Right cardiac atrium (tissue), 5 donors: ENCODE measurements at regions not wholly inside any gene's neighbourhood (a gene's known extent, or its start where the extent isn't known, plus 50 kb on each side); places are given as distances from the start of the nearest gene placed in this dataset.

ENCODE experiments used
- ATAC-seq, 2 donors: fragments of 200-7000 bp; cut with Tn5 transposase; one replicate each; pipeline versions ENCODE4 v1.8.0 to v1.9.1; 2020; ENCODE audit warnings: moderate library complexity in 2 of 2, mild to moderate bottlenecking in 1 of 2
- DNase-seq, 3 donors: peaks; one replicate each; pipeline ENCODE4 v3.0.0-alpha.2; 2020
- H3K27ac ChIP-seq: one replicate; pipeline ENCODE4 v1.5.1; 2013; ENCODE audit warnings: mild to moderate bottlenecking, low read length, control low read depth, moderate library complexity
- H3K27me3 ChIP-seq: one replicate; pipeline ENCODE4 v1.6.1; 2013; ENCODE audit not compliant: control insufficient read depth, insufficient read depth
- H3K4me1 ChIP-seq: one replicate; pipeline ENCODE4 v1.6.1; 2013; ENCODE audit warnings: low read length; ENCODE audit not compliant: control insufficient read depth, insufficient read depth
- H3K4me3 ChIP-seq: one replicate; pipeline ENCODE4 v1.5.1; 2013; ENCODE audit warnings: low read length, control low read depth
- H3K9me3 ChIP-seq: one replicate; pipeline ENCODE4 v1.6.1; 2013; ENCODE audit warnings: low read length; ENCODE audit not compliant: control insufficient read depth
- WGBS: extraction: QIAGEN DNeasy Blood & Tissue Kit; methylation state at CpG from one replicate; pipeline ENCODE4 v1.1.7; 2013; 5-methylcytosine and 5-hydroxymethylcytosine counted together
- intact Hi-C, 4 donors: fragments of 100-400 bp; cut with DNase I; formaldehyde crosslinking; loops; one replicate each; pipeline versions ENCODE4 v1.11.0 to v1.14.0; 2022 to 2023
- donor health status: healthy with polysubstance abuse.
- donor health status: DM: no; HTN: yes; CAD: no.
- donor health status: DM: no; HTN: no; CAD: no.
- donor health status: DM: no; HTN: yes; CAD: no; lungs with severe emphysema.
- donor health status: DM: yes; HTN: yes; CAD: no.

DNA sequence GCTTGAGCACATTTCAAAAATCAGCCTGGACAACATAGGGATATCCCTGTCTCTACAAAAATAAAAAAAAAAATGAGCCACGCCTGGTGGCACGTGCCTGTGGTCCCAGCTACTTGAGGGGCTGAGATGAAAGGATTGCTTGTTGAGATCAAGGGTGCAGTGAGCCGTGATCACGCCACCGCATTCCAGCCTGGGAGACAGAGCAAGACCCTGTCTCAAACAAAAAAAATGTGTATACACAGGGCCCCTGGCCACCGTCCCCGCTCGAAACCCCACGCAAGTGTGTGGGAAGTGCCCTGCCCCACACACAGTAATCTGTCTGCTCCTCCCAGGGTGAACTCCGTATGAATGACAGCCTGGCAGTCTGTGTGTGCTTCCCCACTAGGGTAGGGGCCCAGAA is 93.0 kb upstream of the RPL38 start:
- H3K9me3 ChIP-seq, result no peaks in the 10 kb centered on the region
- no peak overlapping the region for H3K27ac ChIP-seq
- H3K4me3 ChIP-seq, result no peak overlapping the region
- WGBS, result 29% methylated on average over 10 of the region's 10 CpGs
- H3K4me1 ChIP-seq, result no peaks in the 10 kb centered on the region
- no peaks in the 10 kb centered on the region for H3K27me3 ChIP-seq
- ATAC-seq, result no peak
- intact Hi-C loops, result no loop called here
- DNase-seq, result no peak

DNA sequence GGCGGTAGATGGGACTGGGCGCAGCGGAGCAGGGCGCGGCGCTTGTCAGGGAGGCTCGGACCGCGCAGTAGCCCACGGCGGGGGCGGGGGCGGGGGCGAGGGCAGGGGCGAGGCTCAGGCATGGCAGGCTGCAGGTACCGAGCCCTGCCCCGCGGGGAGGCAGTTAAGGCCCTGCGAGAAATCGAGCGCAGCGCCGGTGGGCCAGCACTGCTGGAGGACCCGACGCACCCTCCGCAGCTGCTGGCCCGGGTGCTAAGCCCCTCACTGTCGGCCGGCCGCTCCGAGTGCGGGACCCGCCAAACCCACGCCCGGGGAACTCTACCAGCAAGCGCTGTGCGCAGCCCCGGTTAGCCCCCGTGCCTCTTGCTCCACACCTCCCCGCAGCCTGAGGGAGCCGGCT is 90.2 kb upstream of the RPL38 start:
- WGBS, result 95% methylated on average over 41 of the region's 41 CpGs
- no peak for ATAC-seq
- Histone ChIP-seq H3K9me3 (no peaks in the 10 kb centered on the region), H3K27ac (no peak overlapping the region), H3K4me3 (no peak overlapping the region), H3K4me1 (no peaks in the 10 kb centered on the region), H3K27me3 (no peaks in the 10 kb centered on the region)
- intact Hi-C loops, result no loop called here
- no peak for DNase-seq

DNA sequence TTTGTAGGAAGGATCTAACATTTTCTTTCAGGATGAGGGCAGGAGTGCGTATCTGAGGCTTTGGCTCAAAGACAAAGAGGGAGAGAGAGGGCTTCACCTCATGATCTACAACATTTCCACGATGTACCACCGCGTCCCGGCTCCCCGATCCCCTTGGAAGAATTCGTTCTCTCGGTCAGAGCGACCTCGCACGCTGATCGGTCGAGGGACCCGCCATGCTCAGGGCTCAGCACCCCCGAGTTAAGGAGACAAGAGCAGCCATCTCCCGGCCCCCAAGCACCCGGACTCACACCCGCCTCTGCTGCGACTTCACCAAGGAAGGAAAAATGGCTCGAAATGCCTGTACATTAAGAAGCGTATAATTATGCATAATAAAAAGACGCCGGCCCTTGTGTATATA is 89.5 kb upstream of the RPL38 start:
- no peak overlapping the region for H3K27ac ChIP-seq
- H3K9me3 ChIP-seq, result no peaks in the 10 kb centered on the region
- no peak for ATAC-seq
- H3K27me3 ChIP-seq, result no peaks in the 10 kb centered on the region
- intact Hi-C loops, result no loop called here
- WGBS, result 84% methylated on average over 23 of the region's 23 CpGs
- no peak overlapping the region for H3K4me3 ChIP-seq
- H3K4me1 ChIP-seq, result no peaks in the 10 kb centered on the region
- no peak for DNase-seq

DNA sequence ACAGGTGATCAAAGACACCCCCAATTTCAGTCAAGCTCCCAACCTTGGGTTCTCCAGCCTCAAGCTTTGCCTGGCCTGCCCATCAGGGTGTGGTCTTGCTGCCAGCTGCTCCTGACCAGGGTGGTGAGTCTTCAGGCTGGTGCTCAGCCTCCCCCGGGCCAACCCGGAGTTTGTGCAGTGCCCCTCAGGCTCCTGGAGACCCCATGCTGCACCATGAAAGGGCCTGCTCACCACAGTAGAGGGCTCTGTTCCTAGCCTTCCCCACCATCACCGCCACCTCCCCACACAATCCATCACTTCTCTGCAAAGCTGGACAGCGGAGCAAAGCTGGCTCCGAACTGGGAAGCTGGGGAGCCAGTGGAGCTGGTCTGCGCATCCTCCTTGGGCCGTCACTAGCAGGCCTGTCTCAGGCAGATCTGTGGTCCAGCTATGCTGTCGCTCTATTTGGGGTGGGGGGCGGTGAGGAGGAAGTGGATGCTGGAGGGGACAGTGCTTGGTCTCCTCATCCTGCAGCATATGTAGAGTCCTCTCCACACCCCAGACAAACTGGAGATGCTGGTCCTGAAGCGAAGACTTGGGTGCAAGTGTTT is 88.5 kb upstream of the RPL38 start:
- no peaks in the 10 kb centered on the region for H3K9me3 ChIP-seq
- WGBS, result 81% methylated on average over 10 of the region's 10 CpGs
- H3K4me3 ChIP-seq, result no peak overlapping the region
- DNase-seq (no peak), ATAC-seq (no peak)
- H3K27ac ChIP-seq, result no peak overlapping the region
- intact Hi-C loops, result no loop called here
- H3K4me1 ChIP-seq, result no peaks in the 10 kb centered on the region
- no peaks in the 10 kb centered on the region for H3K27me3 ChIP-seq

DNA sequence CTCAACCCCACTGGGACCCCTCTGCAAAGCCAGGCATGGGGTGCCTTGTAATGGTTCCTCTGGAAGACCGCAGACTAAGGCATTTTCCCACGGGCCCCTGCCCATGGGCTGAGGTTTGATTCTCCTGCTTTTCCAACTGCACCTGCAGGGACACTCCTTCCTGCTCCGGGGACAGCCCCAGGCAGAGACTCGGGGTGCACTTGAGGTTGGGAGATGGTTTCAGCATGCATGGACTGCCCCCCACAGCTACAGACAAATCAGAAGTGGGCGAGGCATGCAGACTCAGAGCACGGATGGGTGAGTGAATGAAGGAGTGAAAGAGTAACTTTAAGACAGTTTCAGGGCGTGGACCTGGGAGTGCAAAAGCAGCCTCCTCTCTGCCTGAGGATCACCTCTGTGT is 87.9 kb upstream of the RPL38 start:
- no peaks in the 10 kb centered on the region for H3K9me3 ChIP-seq
- H3K4me1 ChIP-seq, result no peaks in the 10 kb centered on the region
- DNase-seq (no peak), ATAC-seq (no peak)
- no peak overlapping the region for H3K27ac ChIP-seq
- intact Hi-C loops, result no loop called here
- WGBS, result 67% methylated on average over 7 of the region's 7 CpGs
- no peak overlapping the region for H3K4me3 ChIP-seq
- no peaks in the 10 kb centered on the region for H3K27me3 ChIP-seq

DNA sequence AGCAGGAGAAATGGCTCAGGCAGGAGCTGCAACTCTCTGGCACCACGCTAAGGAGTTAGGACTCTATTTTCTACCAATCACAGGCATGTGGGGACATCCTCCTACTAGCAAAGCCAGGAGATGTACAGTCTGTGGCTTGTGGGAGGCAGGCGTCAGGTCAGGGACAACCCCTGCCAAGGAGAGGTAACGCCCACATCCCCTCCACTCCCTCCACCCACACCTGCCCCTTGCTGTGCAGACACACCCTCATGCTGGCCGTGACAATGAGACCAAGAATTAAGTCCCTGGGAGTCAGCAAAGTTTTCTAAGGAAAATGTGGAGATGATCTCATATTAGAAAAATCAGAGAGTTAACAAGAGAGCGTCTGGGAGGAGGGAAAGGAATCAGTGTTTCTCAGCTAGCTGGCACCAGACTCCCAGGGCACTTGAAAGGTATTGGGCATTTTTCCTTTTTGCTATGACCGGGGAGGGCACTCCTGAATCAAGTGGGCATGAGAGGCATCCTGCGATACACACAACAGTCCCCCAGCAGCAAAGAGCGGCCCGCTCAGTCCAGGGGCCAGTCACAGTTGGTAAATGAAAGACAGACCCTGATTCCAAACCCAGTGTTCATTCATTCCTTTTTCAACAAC is 87.3 kb upstream of the RPL38 start:
- DNase-seq (no peak), ATAC-seq (no peak)
- intact Hi-C loops, result no loop called here
- Histone ChIP-seq H3K27me3 (no peaks in the 10 kb centered on the region), H3K4me1 (no peaks in the 10 kb centered on the region), H3K27ac (no peak overlapping the region), H3K4me3 (no peak overlapping the region), H3K9me3 (no peaks in the 10 kb centered on the region)
- 47% methylated on average over 9 of the region's 9 CpGs for WGBS

DNA sequence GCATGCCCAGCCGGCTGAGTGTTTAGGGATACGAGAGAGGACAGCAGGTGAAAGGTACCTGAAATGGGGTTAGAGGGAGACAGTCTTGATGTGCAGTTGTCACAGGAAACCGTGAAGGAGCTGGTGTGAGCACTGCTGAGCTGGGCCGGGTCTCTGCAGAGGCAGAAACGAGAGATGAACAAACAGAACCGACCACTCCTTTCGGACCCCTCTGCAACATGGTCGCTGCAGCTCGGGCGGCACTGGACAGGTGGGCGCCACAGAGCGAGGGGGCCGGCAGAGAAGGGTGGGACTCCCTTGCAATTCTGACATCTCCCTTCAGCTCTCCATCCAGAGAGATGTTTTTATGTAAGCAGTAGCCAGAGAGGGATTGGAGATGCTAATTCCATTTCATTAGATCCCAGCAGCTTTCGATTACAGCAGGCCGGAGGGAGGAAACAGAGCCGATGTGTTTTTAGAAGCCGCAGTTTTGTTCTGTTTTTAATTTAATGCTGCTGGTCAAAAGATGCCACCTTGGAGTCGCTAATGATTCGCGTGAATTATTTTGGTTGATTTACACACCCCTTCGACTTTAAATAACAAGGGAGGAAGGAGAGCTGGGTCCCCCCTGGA is 86.3 kb upstream of the RPL38 start:
- Histone ChIP-seq H3K9me3 (no peaks in the 10 kb centered on the region), H3K27ac (no peak overlapping the region), H3K27me3 (no peaks in the 10 kb centered on the region), H3K4me3 (no peak overlapping the region), H3K4me1 (no peaks in the 10 kb centered on the region)
- WGBS, result 74% methylated on average over 21 of the region's 21 CpGs
- DNase-seq (no peak), ATAC-seq (no peak)
- intact Hi-C loops, result no loop called here

DNA sequence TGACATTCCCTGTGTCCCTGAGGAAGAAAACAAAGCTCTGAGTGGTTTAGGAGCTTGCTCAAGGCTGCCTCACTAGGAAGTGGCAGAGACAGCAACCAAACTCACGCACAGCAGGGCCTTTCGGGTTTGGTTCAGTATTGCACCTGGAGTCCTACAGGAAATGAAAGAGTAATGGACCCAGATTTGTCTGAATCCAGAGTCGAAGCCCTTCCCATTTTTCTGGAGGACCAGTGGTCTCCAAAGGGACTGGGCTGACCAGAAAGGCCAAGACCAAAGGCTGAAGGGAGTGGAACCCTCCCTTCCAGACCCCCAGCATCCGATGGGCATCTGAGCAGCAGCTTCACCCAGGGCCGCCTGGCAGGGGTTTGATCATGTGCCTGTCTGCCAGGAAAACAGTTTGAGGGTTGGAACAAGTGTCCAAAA is 85.5 kb upstream of the RPL38 start:
- 69% methylated on average over 5 of the region's 5 CpGs for WGBS
- Histone ChIP-seq H3K4me1 (no peaks in the 10 kb centered on the region), H3K9me3 (no peaks in the 10 kb centered on the region), H3K27ac (no peak overlapping the region), H3K27me3 (no peaks in the 10 kb centered on the region), H3K4me3 (no peak overlapping the region)
- DNase-seq (no peak), ATAC-seq (no peak)
- intact Hi-C loops, result no loop called here

DNA sequence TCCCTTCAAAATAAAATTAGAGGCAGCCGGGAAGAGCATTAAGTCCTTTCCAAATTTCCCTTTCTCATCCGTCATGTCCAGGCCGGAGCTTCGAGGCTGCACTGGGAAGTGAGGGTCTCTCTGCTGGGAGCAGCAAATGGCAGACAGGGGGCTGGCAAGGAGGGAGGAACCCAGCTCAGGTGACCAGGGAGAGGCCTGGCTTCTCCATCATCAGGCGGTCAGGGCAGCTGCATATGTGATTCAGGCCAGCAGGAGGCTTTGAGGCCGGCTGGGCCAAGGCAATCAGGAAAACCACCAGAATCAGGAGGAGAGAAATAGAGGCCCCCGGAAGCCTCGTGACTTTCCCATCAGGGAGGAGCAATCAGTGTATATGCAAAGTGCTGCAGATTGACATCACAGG is 85.0 kb upstream of the RPL38 start:
- WGBS, result 38% methylated on average over 8 of the region's 8 CpGs

DNA sequence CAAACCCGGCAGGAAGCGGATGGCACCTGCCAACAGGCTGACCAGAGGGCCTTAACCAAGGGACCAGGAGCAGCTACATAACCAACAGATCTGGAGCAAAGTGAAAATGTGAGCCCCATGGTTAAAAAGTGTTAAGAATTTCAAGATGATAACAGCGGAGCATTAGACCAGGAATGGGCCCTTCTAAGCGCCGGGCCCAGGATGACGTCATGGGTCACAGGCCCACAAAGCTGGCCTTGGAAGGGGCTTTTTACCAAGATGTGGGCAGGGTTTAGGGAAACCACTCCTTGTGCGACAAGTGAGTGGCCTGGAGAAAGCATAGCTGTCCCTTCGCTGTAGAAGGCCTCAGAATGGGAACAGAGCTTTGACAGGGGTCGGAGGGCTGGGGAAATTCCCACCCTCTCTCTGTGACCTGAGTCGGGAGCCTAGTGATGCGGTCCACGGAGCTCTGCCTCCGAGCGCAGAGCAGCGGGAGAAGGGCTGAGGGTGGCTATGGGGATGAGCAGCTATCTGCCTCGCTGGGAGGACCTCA is 84.4 kb upstream of the RPL38 start:
- WGBS, result 77% methylated on average over 16 of the region's 16 CpGs
- no peak overlapping the region for H3K4me3 ChIP-seq
- no peak for ATAC-seq
- no peaks in the 10 kb centered on the region for H3K9me3 ChIP-seq
- intact Hi-C loops, result no loop called here
- no peak for DNase-seq
- H3K4me1 ChIP-seq, result no peaks in the 10 kb centered on the region
- no peaks in the 10 kb centered on the region for H3K27me3 ChIP-seq
- no peak overlapping the region for H3K27ac ChIP-seq

More for the DNA sequence above, 85.0 kb upstream of the RPL38 start:
- H3K9me3 ChIP-seq, result no peaks in the 10 kb centered on the region
- no peaks in the 10 kb centered on the region for H3K4me1 ChIP-seq
- no peaks in the 10 kb centered on the region for H3K27me3 ChIP-seq
- DNase-seq (no peak), ATAC-seq (no peak)
- no peak overlapping the region for H3K27ac ChIP-seq
- intact Hi-C loops, result no loop called here
- no peak overlapping the region for H3K4me3 ChIP-seq

DNA sequence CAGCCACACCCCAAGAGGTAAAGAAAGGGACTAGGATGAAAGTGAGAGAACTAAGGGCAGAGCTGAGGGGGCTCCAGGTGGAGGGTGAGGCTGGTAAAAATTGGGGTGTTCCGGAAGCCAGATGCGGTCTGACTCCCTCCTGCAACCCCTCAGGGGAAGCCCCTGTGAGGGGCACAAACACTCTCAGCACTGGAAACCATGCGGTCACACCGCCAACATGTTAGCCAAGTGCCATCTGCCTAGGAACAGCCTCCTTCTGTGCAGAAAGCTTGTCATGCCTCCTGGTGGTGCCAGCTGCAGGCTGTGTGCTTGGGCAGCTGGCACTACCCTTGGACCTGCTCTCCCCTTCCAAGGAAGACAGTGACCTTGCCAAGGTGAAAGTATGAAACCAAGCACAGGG is 83.5 kb upstream of the RPL38 start:
- Histone ChIP-seq H3K27me3 (no peaks in the 10 kb centered on the region), H3K9me3 (no peaks in the 10 kb centered on the region), H3K4me1 (no peaks in the 10 kb centered on the region), H3K27ac (no peak overlapping the region), H3K4me3 (no peak overlapping the region)
- WGBS, result 92% methylated on average over 4 of the region's 4 CpGs
- no peak for ATAC-seq
- intact Hi-C loops, result no loop called here
- no peak for DNase-seq
